ENCODE measurements at regions not wholly inside any gene's neighbourhood (a gene's known extent, or its start where the extent isn't known, plus 50 kb on each side); places are given as distances from the start of the nearest gene placed in this dataset.
"Not testable (repeated sequence)": the region's sequence is repeated elsewhere in the genome, so short reads cannot be mapped to it uniquely, and the experiment has no call there.

DNA sequence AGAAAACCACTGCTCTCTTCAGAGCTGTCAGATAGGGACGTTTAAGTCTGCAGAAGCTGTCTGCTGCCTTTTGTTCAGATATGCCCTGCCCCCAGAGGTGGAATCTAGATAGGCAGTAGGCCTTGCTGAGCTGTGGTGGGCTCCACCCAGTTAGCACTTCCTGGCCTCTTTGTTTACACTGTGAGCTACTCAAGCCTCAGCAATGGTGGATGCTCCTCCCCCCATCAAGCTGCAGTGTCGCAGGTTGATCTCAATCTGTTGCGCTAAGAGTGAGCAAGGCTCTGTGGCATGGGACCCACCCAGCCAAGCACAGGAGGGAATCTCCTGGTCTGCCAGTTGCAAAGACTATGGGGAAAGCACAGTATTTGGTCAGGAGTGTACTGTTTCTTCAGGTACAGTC lies 59.2 kb upstream of the ZNF641 start:
- not testable (repeated sequence) for DNase-seq (ENCODE audit: low spot score)

DNA sequence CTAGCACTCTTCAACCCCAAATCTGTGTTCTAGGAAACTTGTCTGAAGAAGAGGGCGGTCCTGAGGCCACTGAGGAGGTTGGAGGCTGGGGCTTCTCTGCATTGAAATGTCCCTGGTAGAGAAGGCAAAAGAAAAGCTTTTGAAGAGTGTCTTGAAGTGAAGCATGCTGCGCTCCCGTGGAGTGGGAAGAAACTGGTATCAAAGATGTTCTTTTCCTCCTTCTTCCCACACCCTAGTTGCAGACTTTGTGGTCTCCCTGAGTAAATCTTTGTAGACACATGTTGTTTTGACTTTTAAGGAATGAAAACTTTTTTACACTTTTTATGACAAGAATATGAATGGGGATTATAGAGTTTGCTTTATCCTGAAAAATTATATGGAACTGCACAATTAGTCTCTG lies 59.0 kb upstream of the ANP32D start:
- DNase-seq (ENCODE audit: low spot score), result no peak

GRCh38 chr12:48414021-48414420 lies 58.3 kb upstream of the ANP32D start:
- DNase-seq (ENCODE audit: low spot score), result peak; percentile 67

DNA sequence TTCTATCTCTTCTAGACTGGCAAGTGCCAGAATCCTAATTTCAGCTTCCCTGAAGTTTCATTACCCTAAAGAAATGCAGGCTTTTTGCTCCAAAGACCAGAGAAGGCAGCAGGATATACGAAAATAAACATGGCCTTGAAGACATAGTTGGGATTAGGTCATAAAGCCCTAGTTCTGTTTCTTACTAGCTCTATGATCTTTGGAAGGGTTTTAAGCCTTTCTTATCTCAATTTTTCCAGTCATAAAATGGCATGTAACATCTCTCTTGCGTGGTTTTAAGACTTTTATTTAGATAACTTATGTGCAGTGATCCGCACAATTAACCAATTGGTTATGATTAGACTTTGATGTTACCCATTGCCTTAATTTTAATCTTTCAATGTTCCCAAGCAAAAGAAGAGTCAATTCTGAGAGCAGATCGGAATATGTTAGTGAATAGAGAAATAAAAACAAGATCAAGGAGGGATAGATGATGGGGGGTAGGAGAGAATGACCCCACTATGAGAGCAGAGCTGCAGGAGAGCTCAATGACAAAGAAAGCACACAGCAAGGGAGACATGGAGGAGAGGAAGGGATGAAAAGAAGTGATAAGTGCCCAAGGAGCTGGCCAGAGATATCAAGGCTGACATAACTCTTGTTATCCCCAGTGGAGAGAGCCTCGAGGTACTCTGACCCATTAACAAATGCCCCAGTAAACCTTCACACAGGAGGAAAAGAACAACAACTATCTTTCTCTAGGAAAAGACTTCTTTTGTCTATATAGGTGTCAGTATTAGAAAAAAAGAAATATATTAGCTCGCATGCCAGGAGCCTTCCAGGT lies 53.0 kb upstream of the ANP32D start:
- no peak for DNase-seq (ENCODE audit: low spot score)

DNA sequence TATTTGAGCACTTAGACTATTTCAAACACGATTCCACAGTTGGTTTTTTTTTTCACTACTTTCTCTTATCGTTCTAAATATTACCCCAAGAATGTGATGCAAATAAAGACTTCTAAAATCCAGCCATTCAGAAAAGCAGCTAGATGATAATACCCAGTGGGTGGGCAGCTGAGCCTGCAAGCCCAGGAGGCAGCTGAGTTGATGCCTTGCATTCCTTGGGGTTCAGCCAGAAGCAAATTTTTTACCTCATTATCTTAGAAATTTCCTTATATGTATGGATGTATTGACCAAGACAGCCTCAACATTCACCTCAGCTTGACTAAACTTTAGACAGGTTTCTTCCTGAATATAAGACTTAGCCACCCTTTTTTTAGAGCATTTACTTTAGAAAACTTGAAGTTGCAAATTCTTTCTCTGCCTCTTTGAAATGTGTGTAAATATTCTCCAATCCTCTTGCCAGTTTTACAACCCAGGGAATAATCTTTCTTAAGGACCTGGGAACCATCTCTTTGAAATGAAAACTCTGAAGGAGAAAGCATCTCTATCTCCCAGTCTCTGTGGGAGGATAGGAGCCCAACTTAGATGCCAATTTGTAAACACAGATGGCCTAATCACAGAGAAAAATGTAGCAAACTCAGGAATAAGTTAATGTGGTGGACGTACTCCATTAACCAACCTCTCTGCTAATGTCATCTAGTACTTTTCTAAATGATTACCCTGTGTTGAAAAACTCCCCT lies 52.2 kb upstream of the ANP32D start:
- DNase-seq (ENCODE audit: low spot score), result no peak

DNA sequence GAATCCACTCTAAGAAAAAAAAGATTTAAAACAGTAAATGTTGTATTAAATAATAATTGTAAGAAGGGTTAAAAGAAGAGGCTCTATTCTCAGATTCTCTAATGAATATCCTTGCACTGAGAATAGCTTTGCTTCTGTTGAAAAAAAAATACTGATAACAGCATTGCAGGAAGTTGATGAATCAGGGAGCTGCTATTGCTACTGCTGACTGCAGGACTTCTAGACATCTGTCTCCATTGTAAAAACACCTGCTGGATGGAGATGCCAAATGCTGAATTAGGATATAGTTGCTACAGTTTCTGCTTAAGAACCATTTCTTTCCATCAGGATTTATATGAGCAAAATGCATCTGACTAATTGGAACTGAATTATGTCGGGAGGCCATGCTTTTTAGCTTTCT lies 50.3 kb upstream of the ANP32D start:
- DNase-seq (ENCODE audit: low spot score), result no peak

Measured in cerebellar cortex (tissue), 1 donor.